HEK293 (cell line): ENCODE measurements at regions not wholly inside any gene's neighbourhood (a gene's known extent, or its start where the extent isn't known, plus 50 kb on each side); places are given as distances from the start of the nearest gene placed in this dataset.

Experiments used
- CTCF ChIA-PET: fragments of 350-600 bp; formaldehyde crosslinking; extraction: SDS; loops from one replicate; lab custom pipeline; 2021; ENCODE audit warnings: antibody characterized with exemption; lab: Yijun Ruan, JAX
- POLR2A ChIA-PET: fragments of 300-600 bp; formaldehyde crosslinking; extraction: SDS; loops from one replicate; lab custom pipeline; 2020; ENCODE audit warnings: antibody characterized with exemption, inconsistent platforms; lab: Yijun Ruan, JAX
- H3K27ac ChIP-seq: fragments of 200-500 bp; sonication (Bioruptor generic); 2 replicates; pipeline ENCODE4 v1.5.1; 2014; ENCODE audit warnings: low read depth, low read length, control low read depth, inconsistent platforms; ENCODE audit errors: extremely low read depth
- H3K36me3 ChIP-seq, 2 experiments: fragments of 200-500 bp in 1 of 2; sonication (Bioruptor generic) in 1 of 2; 1 replicate in 1 of 2; 2 replicates in 1 of 2; pipeline ENCODE4 v1.5.1; 2014 to 2017; ENCODE audit warnings: inconsistent platforms in 2 of 2, low read length in 2 of 2; ENCODE audit not compliant: control insufficient read depth in 2 of 2, insufficient read depth in 1 of 2
- H3K4me1 ChIP-seq: fragments of 200-500 bp; sonication (Bioruptor generic); 2 replicates; pipeline ENCODE4 v1.5.1; 2014; ENCODE audit warnings: mild to moderate bottlenecking, low read length, inconsistent platforms; ENCODE audit not compliant: control insufficient read depth, insufficient read depth
- H3K4me3 ChIP-seq: 2 replicates; pipeline ENCODE4 v1.5.1; 2011; ENCODE audit warnings: low read depth, mild to moderate bottlenecking, control low read depth, low read length, moderate library complexity
- H3K9me3 ChIP-seq: fragments of 200-500 bp; sonication (Bioruptor generic); 2 replicates; pipeline ENCODE4 v1.5.1; 2014; ENCODE audit warnings: low read depth, low read length, inconsistent platforms; ENCODE audit not compliant: control insufficient read depth, insufficient read depth
- CTCF ChIP-seq: fragments of 450-650 bp; formaldehyde crosslinking; IDR thresholded peaks from 2 replicates; pipeline ENCODE4 v1.5.1; 2016; ENCODE audit warnings: missing biosample characterization, missing genetic modification characterization
- GFI1B ChIP-seq: fragments of 450-650 bp; formaldehyde crosslinking; IDR thresholded peaks from 2 replicates; pipeline ENCODE4 v1.5.1; 2016; ENCODE audit warnings: missing biosample characterization, missing genetic modification characterization
- GLIS1 ChIP-seq: fragments of 450-650 bp; formaldehyde crosslinking; IDR thresholded peaks from 2 replicates; pipeline ENCODE4 v1.5.1; 2016; ENCODE audit warnings: missing biosample characterization, missing genetic modification characterization
- KLF17 ChIP-seq: fragments of 450-650 bp; formaldehyde crosslinking; IDR thresholded peaks from 2 replicates; pipeline ENCODE4 v1.5.1; 2016; ENCODE audit warnings: missing biosample characterization, missing genetic modification characterization
- MYNN ChIP-seq: fragments of 450-650 bp; formaldehyde crosslinking; IDR thresholded peaks from 2 replicates; pipeline ENCODE4 v1.5.1; 2016; ENCODE audit warnings: missing biosample characterization, missing genetic modification characterization, borderline replicate concordance
- MZF1 ChIP-seq: fragments of 450-650 bp; formaldehyde crosslinking; IDR thresholded peaks from 2 replicates; pipeline ENCODE4 v1.5.1; 2017; ENCODE audit warnings: missing biosample characterization, missing genetic modification characterization, borderline replicate concordance
- TRIM28 ChIP-seq: IDR thresholded peaks from 2 replicates; pipeline ENCODE4 v1.6.1; 2011; ENCODE audit warnings: low read length, control low read depth, borderline replicate concordance
- YY1 ChIP-seq: fragments of 450-650 bp; formaldehyde crosslinking; IDR thresholded peaks from 2 replicates; pipeline ENCODE4 v1.5.1; 2018; ENCODE audit warnings: missing biosample characterization, missing genetic modification characterization
- ZFHX2 ChIP-seq: fragments of 450-650 bp; formaldehyde crosslinking; conservative IDR thresholded peaks from 2 replicates; pipeline ENCODE4 v1.5.1; 2016; ENCODE audit warnings: missing biosample characterization, missing genetic modification characterization
- ZFP37 ChIP-seq: fragments of 450-650 bp; formaldehyde crosslinking; IDR thresholded peaks from 2 replicates; pipeline ENCODE4 v1.5.1; 2016; ENCODE audit warnings: missing biosample characterization, missing genetic modification characterization
- ZNF112 ChIP-seq: fragments of 450-650 bp; formaldehyde crosslinking; IDR thresholded peaks from 2 replicates; pipeline ENCODE4 v1.5.0; 2017; ENCODE audit warnings: missing biosample characterization, missing genetic modification characterization
- ZNF132 ChIP-seq: fragments of 450-650 bp; formaldehyde crosslinking; IDR thresholded peaks from 2 replicates; pipeline ENCODE4 v1.5.1; 2017; ENCODE audit warnings: missing biosample characterization, missing genetic modification characterization, borderline replicate concordance
- ZNF138 ChIP-seq: fragments of 450-650 bp; formaldehyde crosslinking; IDR thresholded peaks from 2 replicates; pipeline ENCODE4 v1.5.1; 2016; ENCODE audit warnings: missing biosample characterization, missing genetic modification characterization, borderline replicate concordance
- ZNF19 ChIP-seq: fragments of 450-650 bp; formaldehyde crosslinking; IDR thresholded peaks from 2 replicates; pipeline ENCODE4; 2016; ENCODE audit warnings: missing biosample characterization, missing genetic modification characterization, low read depth
- ZNF2 ChIP-seq: fragments of 450-650 bp; formaldehyde crosslinking; IDR thresholded peaks from 2 replicates; pipeline ENCODE4 v1.5.1; 2016; ENCODE audit warnings: missing biosample characterization, missing genetic modification characterization
- ZNF423 ChIP-seq: fragments of 450-650 bp; formaldehyde crosslinking; IDR thresholded peaks from 2 replicates; pipeline ENCODE4 v1.5.1; 2016; ENCODE audit warnings: missing biosample characterization, missing genetic modification characterization
- ZNF433 ChIP-seq: fragments of 450-650 bp; formaldehyde crosslinking; IDR thresholded peaks from 2 replicates; pipeline ENCODE4 v1.5.1; 2016; ENCODE audit warnings: missing biosample characterization, missing genetic modification characterization, low read depth
- ZNF501 ChIP-seq: fragments of 450-650 bp; formaldehyde crosslinking; IDR thresholded peaks from 2 replicates; pipeline ENCODE4 v1.5.1; 2016; ENCODE audit warnings: missing biosample characterization, missing genetic modification characterization
- ZNF514 ChIP-seq: fragments of 450-650 bp; formaldehyde crosslinking; IDR thresholded peaks from 2 replicates; pipeline ENCODE4 v1.5.1; 2016; ENCODE audit warnings: missing biosample characterization, missing genetic modification characterization
- ZNF544 ChIP-seq: fragments of 450-650 bp; formaldehyde crosslinking; IDR thresholded peaks from 2 replicates; pipeline ENCODE4 v1.5.0; 2017; ENCODE audit warnings: missing biosample characterization, missing genetic modification characterization
- ZNF600 ChIP-seq: fragments of 450-650 bp; formaldehyde crosslinking; IDR thresholded peaks from 2 replicates; pipeline ENCODE4 v1.5.1; 2016; ENCODE audit warnings: missing biosample characterization, missing genetic modification characterization
- ZNF654 ChIP-seq: fragments of 450-650 bp; formaldehyde crosslinking; IDR thresholded peaks from 2 replicates; pipeline ENCODE4 v1.5.1; 2016; ENCODE audit warnings: low read depth, missing biosample characterization, missing genetic modification characterization
- ZNF660 ChIP-seq: fragments of 450-650 bp; IDR thresholded peaks from 2 replicates; pipeline ENCODE4 v1.5.1; 2018; ENCODE audit warnings: missing biosample characterization, mild to moderate bottlenecking, missing genetic modification characterization
- ZNF692 ChIP-seq: fragments of 450-650 bp; formaldehyde crosslinking; IDR thresholded peaks from 2 replicates; pipeline ENCODE4 v1.5.1; 2016; ENCODE audit warnings: missing biosample characterization, missing genetic modification characterization
- ZSCAN30 ChIP-seq: fragments of 450-650 bp; IDR thresholded peaks from 2 replicates; pipeline ENCODE4 v1.5.1; 2018; ENCODE audit warnings: missing biosample characterization, mild to moderate bottlenecking, missing genetic modification characterization, moderate library complexity
- ZSCAN4 ChIP-seq: fragments of 450-650 bp; formaldehyde crosslinking; IDR thresholded peaks from 2 replicates; pipeline ENCODE4 v1.5.1; 2017; ENCODE audit warnings: missing biosample characterization, missing genetic modification characterization
- TF ChIP-seq, protein P1 (sequence below): fragments of 450-650 bp; IDR thresholded peaks from 2 replicates; pipeline ENCODE4 v1.5.1; 2018; ENCODE audit warnings: missing biosample characterization, mild to moderate bottlenecking, missing genetic modification characterization
- TF ChIP-seq, protein P2 (sequence below): fragments of 450-650 bp; formaldehyde crosslinking; IDR thresholded peaks from 2 replicates; pipeline ENCODE4 v1.5.1; 2016; ENCODE audit warnings: missing biosample characterization, missing genetic modification characterization

DNA sequence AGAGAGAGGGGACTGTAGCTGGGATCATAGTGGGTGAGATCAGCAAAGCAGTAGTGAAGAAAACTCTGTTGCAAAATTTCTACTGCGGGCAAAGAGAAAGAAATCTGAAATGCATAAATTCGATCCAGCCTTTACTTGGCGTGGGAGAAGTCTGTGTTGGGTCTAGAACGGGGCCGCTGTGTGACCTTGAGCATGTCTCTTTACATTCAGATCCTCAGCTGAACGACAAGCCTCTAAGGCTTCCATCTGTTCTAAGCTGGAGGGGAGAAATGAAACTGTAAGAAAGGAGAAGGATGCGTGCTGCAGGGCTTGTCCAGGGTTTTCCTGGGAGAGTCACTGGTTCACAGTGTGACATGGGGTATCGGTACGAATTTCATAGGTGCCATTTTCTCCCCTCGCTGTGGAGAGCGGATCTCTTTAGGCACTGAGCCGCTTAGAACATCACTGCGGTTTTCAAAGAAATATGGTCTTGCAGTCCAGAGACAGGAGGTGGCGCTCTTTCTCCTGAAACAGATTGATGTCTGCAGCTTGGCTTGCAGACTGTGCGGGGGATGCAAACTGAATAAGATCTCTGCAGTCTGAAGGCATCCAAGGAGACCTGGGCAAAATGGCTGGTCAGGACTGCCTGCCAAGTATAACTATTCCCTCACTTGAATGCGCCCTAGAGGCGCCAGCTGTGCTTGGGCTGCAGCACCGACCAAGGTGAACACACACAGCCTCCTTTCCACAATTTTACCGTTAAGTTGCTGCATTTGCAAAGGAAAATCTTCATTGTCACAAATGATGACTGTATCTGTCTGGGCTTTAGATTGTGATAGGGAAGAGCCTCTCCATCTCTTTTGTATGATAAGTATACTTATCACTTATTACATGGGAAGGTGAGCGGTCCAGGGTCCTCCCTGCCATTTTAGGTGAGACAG, 104.1 kb downstream of the XCL2 start:
- Histone ChIP-seq H3K4me1 (no peaks in the 10 kb centered on the region), H3K27ac (no peak overlapping the region), H3K36me3 (no peaks in the 10 kb centered on the region), H3K4me3 (peak overlapping the region; percentile 3; the same call in 1 of the 2 replicates), H3K9me3 (no peaks in the 10 kb centered on the region)
- ChIA-PET CTCF (interaction anchor here (0.6 to 3.1 kb wide), 36 partner anchors 10 to 1418 kb away, joined by 3 to 29 read pairs (median 3); no protein-coding TSS in a partner anchor), POLR2A (interaction anchor here (0.7 to 1.0 kb wide), 2 partner anchors 164 to 1511 kb away, joined by 3 read pairs; no protein-coding TSS in a partner anchor)
- TF ChIP-seq ZNF692 (tag by site-specific recombination) = peak; percentile 51
- TF ChIP-seq ZNF544 = no peak
- TF ChIP-seq GFI1B (tag by site-specific recombination) = no peak
- TF ChIP-seq, protein P1, sequence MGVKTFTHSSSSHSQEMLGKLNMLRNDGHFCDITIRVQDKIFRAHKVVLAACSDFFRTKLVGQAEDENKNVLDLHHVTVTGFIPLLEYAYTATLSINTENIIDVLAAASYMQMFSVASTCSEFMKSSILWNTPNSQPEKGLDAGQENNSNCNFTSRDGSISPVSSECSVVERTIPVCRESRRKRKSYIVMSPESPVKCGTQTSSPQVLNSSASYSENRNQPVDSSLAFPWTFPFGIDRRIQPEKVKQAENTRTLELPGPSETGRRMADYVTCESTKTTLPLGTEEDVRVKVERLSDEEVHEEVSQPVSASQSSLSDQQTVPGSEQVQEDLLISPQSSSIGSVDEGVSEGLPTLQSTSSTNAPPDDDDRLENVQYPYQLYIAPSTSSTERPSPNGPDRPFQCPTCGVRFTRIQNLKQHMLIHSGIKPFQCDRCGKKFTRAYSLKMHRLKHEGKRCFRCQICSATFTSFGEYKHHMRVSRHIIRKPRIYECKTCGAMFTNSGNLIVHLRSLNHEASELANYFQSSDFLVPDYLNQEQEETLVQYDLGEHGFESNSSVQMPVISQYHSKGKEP = peak; percentile 54; the same call in 1 of the 2 replicates
- no peak for TF ChIP-seq MYNN
- peak; percentile 86 for TF ChIP-seq CTCF (tag by site-specific recombination)
- peak; percentile 98 for TF ChIP-seq ZNF654 (tag by site-specific recombination)
- TF ChIP-seq, protein P2, sequence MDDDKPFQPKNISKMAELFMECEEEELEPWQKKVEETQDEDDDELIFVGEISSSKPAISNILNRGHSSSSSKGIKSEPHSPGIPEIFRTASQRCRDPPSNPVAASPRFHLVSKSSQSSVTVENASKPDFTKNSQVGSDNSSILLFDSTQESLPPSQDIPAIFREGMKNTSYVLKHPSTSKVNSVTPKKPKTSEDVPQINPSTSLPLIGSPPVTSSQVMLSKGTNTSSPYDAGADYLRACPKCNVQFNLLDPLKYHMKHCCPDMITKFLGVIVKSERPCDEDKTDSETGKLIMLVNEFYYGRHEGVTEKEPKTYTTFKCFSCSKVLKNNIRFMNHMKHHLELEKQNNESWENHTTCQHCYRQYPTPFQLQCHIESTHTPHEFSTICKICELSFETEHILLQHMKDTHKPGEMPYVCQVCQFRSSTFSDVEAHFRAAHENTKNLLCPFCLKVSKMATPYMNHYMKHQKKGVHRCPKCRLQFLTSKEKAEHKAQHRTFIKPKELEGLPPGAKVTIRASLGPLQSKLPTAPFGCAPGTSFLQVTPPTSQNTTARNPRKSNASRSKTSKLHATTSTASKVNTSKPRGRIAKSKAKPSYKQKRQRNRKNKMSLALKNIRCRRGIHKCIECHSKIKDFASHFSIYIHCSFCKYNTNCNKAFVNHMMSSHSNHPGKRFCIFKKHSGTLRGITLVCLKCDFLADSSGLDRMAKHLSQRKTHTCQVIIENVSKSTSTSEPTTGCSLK (tag by site-specific recombination) = no peak
- TF ChIP-seq TRIM28 = peak; percentile 36; the same call in 1 of the 2 replicates
- no peak for TF ChIP-seq KLF17
- peak; percentile 63; the same call in 1 of the 2 replicates for TF ChIP-seq ZSCAN30 (tag by site-specific recombination)
- no peak for TF ChIP-seq ZNF433 (tag by site-specific recombination)
- TF ChIP-seq ZNF2 (tag by site-specific recombination) = peak; percentile 78; the same call in 1 of the 2 replicates
- TF ChIP-seq YY1 (tag by site-specific recombination) = peak; percentile 43; the same call in 1 of the 2 replicates
- TF ChIP-seq ZNF132 (tag by site-specific recombination) = no peak
- TF ChIP-seq ZNF19 (tag by site-specific recombination) = no peak
- TF ChIP-seq ZSCAN4 (tag by site-specific recombination) = 0 out of 2 replicates have a peak, but pooled peaks have one; percentile 16
- TF ChIP-seq ZNF660 (tag by site-specific recombination) = peak; percentile 84
- TF ChIP-seq ZFHX2 = peak; percentile 33
- no peak for TF ChIP-seq ZNF138 (tag by site-specific recombination)
- TF ChIP-seq GLIS1 = peak; percentile 56; the same call in 1 of the 2 replicates
- TF ChIP-seq ZNF423 = no peak
- 0 out of 2 replicates have a peak, but pooled peaks have one; percentile 34 for TF ChIP-seq ZFP37 (tag by site-specific recombination)
- TF ChIP-seq ZNF112 = no peak
- TF ChIP-seq ZNF600 = peak; percentile 54
- TF ChIP-seq ZNF501 (tag by site-specific recombination) = peak; percentile 24; the same call in 1 of the 2 replicates
- peak; percentile 76 for TF ChIP-seq MZF1 (tag by site-specific recombination)
- TF ChIP-seq ZNF514 = no peak
